ENCODE measurements at regions not wholly inside any gene's neighbourhood (a gene's known extent, or its start where the extent isn't known, plus 50 kb on each side); places are given as distances from the start of the nearest gene placed in this dataset.

DNA sequence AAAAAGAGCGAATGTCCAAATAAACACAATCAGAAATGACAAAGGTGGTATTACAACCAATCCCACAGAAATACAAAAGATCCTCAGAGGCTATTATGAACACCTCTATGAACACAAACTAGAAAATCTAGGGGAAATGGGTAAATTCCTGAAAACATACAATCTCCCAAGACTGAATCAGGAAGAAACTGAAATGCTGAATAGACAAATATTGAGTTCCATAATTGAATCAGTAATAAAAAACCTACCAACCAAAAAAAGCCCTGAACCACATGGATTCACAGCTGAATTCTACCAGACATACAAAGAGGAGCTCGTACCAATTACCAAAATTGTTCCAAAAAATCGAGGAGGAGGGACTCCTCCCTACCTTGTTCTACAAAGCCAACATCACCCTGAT is 56.1 kb upstream of the ZNF800 start:
- Mint-ChIP-seq H3K36me3 (ENCODE audit: low read depth) (peaks cover 4% of the 10 kb centered on the region), H3K4me3 (no peak overlapping the region), H3K4me1 (ENCODE audit: low read depth) (peaks cover 10% of the 10 kb centered on the region), H3K27ac (no peak overlapping the region), H3K9me3 (peaks cover 8% of the 10 kb centered on the region), H3K27me3 (peaks cover 3% of the 10 kb centered on the region)
- POLR2A ChIA-PET = no interaction called here
- TF ChIP-seq, protein P1, sequence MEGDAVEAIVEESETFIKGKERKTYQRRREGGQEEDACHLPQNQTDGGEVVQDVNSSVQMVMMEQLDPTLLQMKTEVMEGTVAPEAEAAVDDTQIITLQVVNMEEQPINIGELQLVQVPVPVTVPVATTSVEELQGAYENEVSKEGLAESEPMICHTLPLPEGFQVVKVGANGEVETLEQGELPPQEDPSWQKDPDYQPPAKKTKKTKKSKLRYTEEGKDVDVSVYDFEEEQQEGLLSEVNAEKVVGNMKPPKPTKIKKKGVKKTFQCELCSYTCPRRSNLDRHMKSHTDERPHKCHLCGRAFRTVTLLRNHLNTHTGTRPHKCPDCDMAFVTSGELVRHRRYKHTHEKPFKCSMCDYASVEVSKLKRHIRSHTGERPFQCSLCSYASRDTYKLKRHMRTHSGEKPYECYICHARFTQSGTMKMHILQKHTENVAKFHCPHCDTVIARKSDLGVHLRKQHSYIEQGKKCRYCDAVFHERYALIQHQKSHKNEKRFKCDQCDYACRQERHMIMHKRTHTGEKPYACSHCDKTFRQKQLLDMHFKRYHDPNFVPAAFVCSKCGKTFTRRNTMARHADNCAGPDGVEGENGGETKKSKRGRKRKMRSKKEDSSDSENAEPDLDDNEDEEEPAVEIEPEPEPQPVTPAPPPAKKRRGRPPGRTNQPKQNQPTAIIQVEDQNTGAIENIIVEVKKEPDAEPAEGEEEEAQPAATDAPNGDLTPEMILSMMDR (IDR thresholded peaks at IDR 0.05) = no peak
- CTCF ChIA-PET = interaction anchor here (0.7 to 2.5 kb wide), 16 partner anchors 9 to 761 kb away, joined by 3 to 31 read pairs (median 6); partner anchors contain the start of gene ZNF800
- intact Hi-C loops (cut with micrococcal nuclease) = loop anchor here (5.0 kb wide), 1 partner anchor 101 kb away; no protein-coding TSS in a partner anchor
- no peak for ATAC-seq
- DNase-seq = no peak

DNA sequence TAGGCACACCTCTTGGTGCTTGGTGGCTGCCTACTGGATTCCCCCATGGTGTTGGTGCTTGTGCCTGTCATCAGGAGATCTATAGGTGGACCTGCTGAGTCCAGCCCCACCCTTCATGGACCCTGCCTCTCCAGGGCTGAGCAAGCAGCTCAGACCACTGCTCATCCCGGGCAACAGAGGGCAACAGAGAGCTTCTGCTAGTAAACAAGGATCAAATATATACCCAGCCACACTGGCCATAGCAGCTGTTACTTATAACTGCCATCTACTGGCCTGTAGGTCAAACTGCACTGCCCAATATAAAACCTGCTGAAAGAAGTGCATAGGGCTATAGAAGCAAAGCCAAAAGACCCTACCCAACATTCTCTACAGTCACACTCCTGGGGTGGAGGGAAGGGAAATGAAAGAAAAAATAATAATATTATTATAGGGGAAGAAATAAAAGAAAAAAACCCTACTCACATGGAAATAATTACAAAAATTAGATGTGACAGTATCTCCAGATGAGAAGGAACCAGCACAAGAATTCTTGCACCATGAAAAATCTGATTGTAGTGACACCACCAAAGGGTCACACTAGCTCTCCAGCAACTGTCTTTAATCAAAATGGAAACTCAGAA is 54.9 kb upstream of the ZNF800 start:
- Mint-ChIP-seq H3K27ac (no peak overlapping the region), H3K4me1 (ENCODE audit: low read depth) (peaks cover 10% of the 10 kb centered on the region), H3K36me3 (ENCODE audit: low read depth) (peaks cover 4% of the 10 kb centered on the region), H3K4me3 (no peak overlapping the region), H3K27me3 (peaks cover 3% of the 10 kb centered on the region), H3K9me3 (peaks cover 8% of the 10 kb centered on the region)
- ATAC-seq (peak; percentile 100), DNase-seq (peak; percentile 68)
- intact Hi-C loops (cut with micrococcal nuclease) = loop anchor here (5.0 kb wide), 1 partner anchor 100 kb away; no protein-coding TSS in a partner anchor
- ChIA-PET CTCF (interaction anchor here (0.6 to 2.5 kb wide), 33 partner anchors 9 to 762 kb away, joined by 3 to 31 read pairs (median 4); partner anchors contain the start of genes GCC1 and ZNF800), POLR2A (no interaction called here)
- TF ChIP-seq, protein P1 (IDR thresholded peaks at IDR 0.05) = peak; percentile 83

DNA sequence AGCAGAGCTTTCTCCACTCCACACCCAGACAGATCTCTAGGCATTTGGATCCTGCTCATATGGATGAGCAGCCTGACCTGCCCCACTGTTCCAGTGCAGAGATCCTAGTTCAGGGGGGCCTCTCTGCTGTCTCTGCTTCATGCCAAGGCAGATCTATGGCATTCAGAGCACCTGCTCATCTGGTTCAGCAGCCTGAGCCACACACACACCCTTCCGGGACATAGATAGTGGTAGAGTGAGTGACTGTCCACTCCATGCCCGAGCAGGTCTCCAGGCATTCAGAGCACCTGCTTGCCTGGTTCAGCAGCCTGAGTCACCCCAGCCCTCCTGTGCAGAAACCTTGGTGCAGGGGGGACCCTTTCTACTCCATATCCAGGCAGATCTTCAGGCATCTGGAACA is 54.3 kb upstream of the ZNF800 start:
- DNase-seq (no peak), ATAC-seq (no peak)
- Mint-ChIP-seq H3K27ac (no peak overlapping the region), H3K4me1 (ENCODE audit: low read depth) (peaks cover 10% of the 10 kb centered on the region), H3K4me3 (no peak overlapping the region), H3K9me3 (peaks cover 8% of the 10 kb centered on the region), H3K36me3 (ENCODE audit: low read depth) (peaks cover 4% of the 10 kb centered on the region), H3K27me3 (peaks cover 3% of the 10 kb centered on the region)
- intact Hi-C loops (cut with micrococcal nuclease) = loop anchor here (5.0 kb wide), 1 partner anchor 100 kb away; no protein-coding TSS in a partner anchor
- CTCF ChIA-PET = interaction anchor here (0.6 to 2.5 kb wide), 26 partner anchors 8 to 763 kb away, joined by 3 to 31 read pairs (median 4); partner anchors contain the start of gene ZNF800
- POLR2A ChIA-PET = no interaction called here
- TF ChIP-seq, protein P1 (IDR thresholded peaks at IDR 0.05) = no peak

All from activated CD8-positive, alpha-beta T cell treated with anti-CD3 and anti-CD28 coated beads for 36 hours (primary cell).